ENCODE measurements at regions not wholly inside any gene's neighbourhood (a gene's known extent, or its start where the extent isn't known, plus 50 kb on each side); places are given as distances from the start of the nearest gene placed in this dataset.

GRCh38 chr4:19119904-19120560 is 1098.5 kb upstream of the LCORL start:
- DNase-seq (ENCODE audit: low read depth, low spot score), result no peak
- CTCF ChIA-PET, result no interaction called here

GRCh38 chr4:19117022-19117421 is 1095.5 kb upstream of the LCORL start:
- Histone ChIP-seq H3K27ac (ENCODE audit: low read depth, low read length) (no peak overlapping the region), H3K27me3 (ENCODE audit: control insufficient read depth, insufficient read depth, low read length) (no peaks in the 10 kb centered on the region), H3K9me3 (ENCODE audit: control insufficient read depth, insufficient read depth, low read length) (no peaks in the 10 kb centered on the region), H3K4me3 (ENCODE audit: low read depth, low read length) (no peak overlapping the region)
- no peak for TF ChIP-seq CTCF (IDR thresholded peaks at IDR 0.05; ENCODE audit: low read depth, low read length)
- ChIA-PET POLR2A (no interaction called here), CTCF (no interaction called here)
- no peak for DNase-seq (ENCODE audit: low read depth, low spot score)

More at GRCh38 chr4:19119904-19120560, 1098.5 kb upstream of the LCORL start:
- Histone ChIP-seq H3K27ac (ENCODE audit: low read depth, low read length) (no peak overlapping the region), H3K27me3 (ENCODE audit: control insufficient read depth, insufficient read depth, low read length) (no peaks in the 10 kb centered on the region), H3K9me3 (ENCODE audit: control insufficient read depth, insufficient read depth, low read length) (no peaks in the 10 kb centered on the region), H3K4me3 (ENCODE audit: low read depth, low read length) (no peak overlapping the region)
- TF ChIP-seq CTCF (IDR thresholded peaks at IDR 0.05; ENCODE audit: low read depth, low read length), result no peak
- POLR2A ChIA-PET, result no interaction called here

GRCh38 chr4:19104176-19104575 is 1082.6 kb upstream of the LCORL start:
- no peaks in the 10 kb centered on the region for H3K9me3 ChIP-seq (ENCODE audit: control insufficient read depth, insufficient read depth, low read length)
- DNase-seq (ENCODE audit: low read depth, low spot score), result no peak
- no peaks in the 10 kb centered on the region for H3K27me3 ChIP-seq (ENCODE audit: control insufficient read depth, insufficient read depth, low read length)
- ChIA-PET CTCF (no interaction called here), POLR2A (no interaction called here)
- H3K4me3 ChIP-seq (ENCODE audit: low read depth, low read length), result no peak overlapping the region
- no peak overlapping the region for H3K27ac ChIP-seq (ENCODE audit: low read depth, low read length)
- no peak for TF ChIP-seq CTCF (IDR thresholded peaks at IDR 0.05; ENCODE audit: low read depth, low read length)

GRCh38 chr4:19095491-19096046 is 1074.0 kb upstream of the LCORL start:
- no peak overlapping the region for H3K4me3 ChIP-seq (ENCODE audit: low read depth, low read length)
- H3K27ac ChIP-seq (ENCODE audit: low read depth, low read length), result no peak overlapping the region
- POLR2A ChIA-PET, result no interaction called here
- H3K27me3 ChIP-seq (ENCODE audit: control insufficient read depth, insufficient read depth, low read length), result no peaks in the 10 kb centered on the region
- no peaks in the 10 kb centered on the region for H3K9me3 ChIP-seq (ENCODE audit: control insufficient read depth, insufficient read depth, low read length)
- CTCF ChIA-PET, result no interaction called here
- TF ChIP-seq CTCF (IDR thresholded peaks at IDR 0.05; ENCODE audit: low read depth, low read length), result 0 out of 2 replicates have a peak, but pooled peaks have one; percentile 1
- no peak for DNase-seq (ENCODE audit: low read depth, low spot score)

- Histone ChIP-seq H3K27ac (ENCODE audit: low read depth, low read length) (no peak overlapping the region), H3K27me3 (ENCODE audit: control insufficient read depth, insufficient read depth, low read length) (no peaks in the 10 kb centered on the region), H3K4me3 (ENCODE audit: low read depth, low read length) (no peak overlapping the region), H3K9me3 (ENCODE audit: control insufficient read depth, insufficient read depth, low read length) (no peaks in the 10 kb centered on the region)
- no peak for DNase-seq (ENCODE audit: low read depth, low spot score)
- TF ChIP-seq CTCF (IDR thresholded peaks at IDR 0.05; ENCODE audit: low read depth, low read length), result no peak
- CTCF ChIA-PET, result no interaction called here
- POLR2A ChIA-PET, result no interaction called here
Measured at GRCh38 chr4:19093951-19094350, 1072.4 kb upstream of the LCORL start.
